ENCODE measurements at regions not wholly inside any gene's neighbourhood (a gene's known extent, or its start where the extent isn't known, plus 50 kb on each side); places are given as distances from the start of the nearest gene placed in this dataset.

GRCh38 chr15:79192462-79193036 lies 90.0 kb upstream of the ANKRD34C start (continued):
- TF ChIP-seq CREB5 (CRISPR knock-in tag; IDR thresholded peaks at IDR 0.05; ENCODE audit: low read depth) (no peak), ZC3H10 (CRISPR knock-in tag; IDR thresholded peaks at IDR 0.05) (no peak)

- ATAC-seq, result no peak
- no peak for TF ChIP-seq ZFP30 (CRISPR knock-in tag; IDR thresholded peaks at IDR 0.05)
- TF ChIP-seq GLIS3 (CRISPR knock-in tag; IDR thresholded peaks at IDR 0.05), result no peak
- no peak for TF ChIP-seq RARB (CRISPR knock-in tag; IDR thresholded peaks at IDR 0.05)
- no peak for TF ChIP-seq BACH2 (CRISPR knock-in tag; IDR thresholded peaks at IDR 0.05; ENCODE audit: borderline replicate concordance)
- TF ChIP-seq, protein P1, sequence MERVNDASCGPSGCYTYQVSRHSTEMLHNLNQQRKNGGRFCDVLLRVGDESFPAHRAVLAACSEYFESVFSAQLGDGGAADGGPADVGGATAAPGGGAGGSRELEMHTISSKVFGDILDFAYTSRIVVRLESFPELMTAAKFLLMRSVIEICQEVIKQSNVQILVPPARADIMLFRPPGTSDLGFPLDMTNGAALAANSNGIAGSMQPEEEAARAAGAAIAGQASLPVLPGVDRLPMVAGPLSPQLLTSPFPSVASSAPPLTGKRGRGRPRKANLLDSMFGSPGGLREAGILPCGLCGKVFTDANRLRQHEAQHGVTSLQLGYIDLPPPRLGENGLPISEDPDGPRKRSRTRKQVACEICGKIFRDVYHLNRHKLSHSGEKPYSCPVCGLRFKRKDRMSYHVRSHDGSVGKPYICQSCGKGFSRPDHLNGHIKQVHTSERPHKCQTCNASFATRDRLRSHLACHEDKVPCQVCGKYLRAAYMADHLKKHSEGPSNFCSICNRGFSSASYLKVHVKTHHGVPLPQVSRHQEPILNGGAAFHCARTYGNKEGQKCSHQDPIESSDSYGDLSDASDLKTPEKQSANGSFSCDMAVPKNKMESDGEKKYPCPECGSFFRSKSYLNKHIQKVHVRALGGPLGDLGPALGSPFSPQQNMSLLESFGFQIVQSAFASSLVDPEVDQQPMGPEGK (CRISPR knock-in tag; IDR thresholded peaks at IDR 0.05; ENCODE audit: borderline replicate concordance), result no peak
- TF ChIP-seq TCF4 (CRISPR knock-in tag; IDR thresholded peaks at IDR 0.05; ENCODE audit: borderline replicate concordance), result no peak
- no peak for TF ChIP-seq TOX (CRISPR knock-in tag; IDR thresholded peaks at IDR 0.05; ENCODE audit: borderline replicate concordance)
- no peak for TF ChIP-seq SNAI2 (CRISPR knock-in tag; IDR thresholded peaks at IDR 0.05)
These were observed 92.4 kb upstream of the ANKRD34C start for GRCh38 chr15:79190093-79190492.

DNA sequence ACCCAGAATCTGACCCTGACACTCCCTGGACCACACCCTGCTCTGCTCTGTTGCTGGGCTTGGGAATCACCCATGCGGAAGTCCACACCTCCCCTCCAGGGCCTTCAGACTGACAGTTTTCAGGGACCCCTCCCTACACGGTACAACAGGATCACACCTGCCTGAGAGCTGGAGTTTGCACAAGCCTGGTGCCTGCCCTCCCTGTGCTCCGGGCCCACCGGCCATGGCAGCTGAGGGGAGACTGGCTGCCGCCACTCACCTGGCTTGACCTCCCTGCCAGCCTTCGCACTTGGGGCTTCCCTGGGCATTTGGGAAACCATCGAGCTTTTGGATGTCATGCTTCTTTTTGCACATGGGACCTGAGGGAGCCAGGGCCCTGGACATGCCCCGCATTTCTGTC lies 95.9 kb upstream of the ANKRD34C start:
- no peak for ATAC-seq
- TF ChIP-seq ARNTL (CRISPR knock-in tag; IDR thresholded peaks at IDR 0.05; ENCODE audit: borderline replicate concordance, low read depth) (no peak), TCF4 (CRISPR knock-in tag; IDR thresholded peaks at IDR 0.05; ENCODE audit: borderline replicate concordance) (no peak), GLIS3 (CRISPR knock-in tag; IDR thresholded peaks at IDR 0.05) (no peak), CREB5 (CRISPR knock-in tag; IDR thresholded peaks at IDR 0.05; ENCODE audit: low read depth) (no peak), TOX (CRISPR knock-in tag; IDR thresholded peaks at IDR 0.05; ENCODE audit: borderline replicate concordance) (no peak), OSR1 (CRISPR knock-in tag; IDR thresholded peaks at IDR 0.05) (no peak), RARB (CRISPR knock-in tag; IDR thresholded peaks at IDR 0.05) (no peak), CSDC2 (CRISPR knock-in tag; IDR thresholded peaks at IDR 0.05) (no peak), POU6F1 (CRISPR knock-in tag; IDR thresholded peaks at IDR 0.05; ENCODE audit: borderline replicate concordance, low read depth) (no peak), ESRRG (CRISPR knock-in tag; IDR thresholded peaks at IDR 0.05) (no peak), CSRNP3 (CRISPR knock-in tag; IDR thresholded peaks at IDR 0.05) (no peak), ZNF70 (CRISPR knock-in tag; IDR thresholded peaks at IDR 0.05) (no peak), ZFP30 (CRISPR knock-in tag; IDR thresholded peaks at IDR 0.05) (no peak), ZNF565 (CRISPR knock-in tag; conservative IDR thresholded peaks at IDR 0.05; ENCODE audit: low read depth) (no peak)
- TF ChIP-seq, protein P2, sequence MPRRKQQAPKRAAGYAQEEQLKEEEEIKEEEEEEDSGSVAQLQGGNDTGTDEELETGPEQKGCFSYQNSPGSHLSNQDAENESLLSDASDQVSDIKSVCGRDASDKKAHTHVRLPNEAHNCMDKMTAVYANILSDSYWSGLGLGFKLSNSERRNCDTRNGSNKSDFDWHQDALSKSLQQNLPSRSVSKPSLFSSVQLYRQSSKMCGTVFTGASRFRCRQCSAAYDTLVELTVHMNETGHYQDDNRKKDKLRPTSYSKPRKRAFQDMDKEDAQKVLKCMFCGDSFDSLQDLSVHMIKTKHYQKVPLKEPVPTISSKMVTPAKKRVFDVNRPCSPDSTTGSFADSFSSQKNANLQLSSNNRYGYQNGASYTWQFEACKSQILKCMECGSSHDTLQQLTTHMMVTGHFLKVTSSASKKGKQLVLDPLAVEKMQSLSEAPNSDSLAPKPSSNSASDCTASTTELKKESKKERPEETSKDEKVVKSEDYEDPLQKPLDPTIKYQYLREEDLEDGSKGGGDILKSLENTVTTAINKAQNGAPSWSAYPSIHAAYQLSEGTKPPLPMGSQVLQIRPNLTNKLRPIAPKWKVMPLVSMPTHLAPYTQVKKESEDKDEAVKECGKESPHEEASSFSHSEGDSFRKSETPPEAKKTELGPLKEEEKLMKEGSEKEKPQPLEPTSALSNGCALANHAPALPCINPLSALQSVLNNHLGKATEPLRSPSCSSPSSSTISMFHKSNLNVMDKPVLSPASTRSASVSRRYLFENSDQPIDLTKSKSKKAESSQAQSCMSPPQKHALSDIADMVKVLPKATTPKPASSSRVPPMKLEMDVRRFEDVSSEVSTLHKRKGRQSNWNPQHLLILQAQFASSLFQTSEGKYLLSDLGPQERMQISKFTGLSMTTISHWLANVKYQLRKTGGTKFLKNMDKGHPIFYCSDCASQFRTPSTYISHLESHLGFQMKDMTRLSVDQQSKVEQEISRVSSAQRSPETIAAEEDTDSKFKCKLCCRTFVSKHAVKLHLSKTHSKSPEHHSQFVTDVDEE (CRISPR knock-in tag; IDR thresholded peaks at IDR 0.05), result no peak
